A673 (cell line): ENCODE measurements at regions not wholly inside any gene's neighbourhood (a gene's known extent, or its start where the extent isn't known, plus 50 kb on each side); places are given as distances from the start of the nearest gene placed in this dataset.

ENCODE experiments used
- BruUV-seq: library from RNA; stranded (reverse); fragments of 400-500 nt; replicated peaks from 2 replicates; lab custom pipeline; 2021; lab: Mats Ljungman, UMichigan
- CTCF ChIA-PET: fragments of 300-600 bp; sonication (Branson Sonifier 250); formaldehyde crosslinking; loops from one replicate; lab custom pipeline; 2022; ENCODE audit warnings: antibody characterized with exemption; lab: Charles Lee
- POLR2A ChIA-PET: fragments of 300-600 bp; sonication (Branson Sonifier 250); formaldehyde crosslinking; loops from one replicate; lab custom pipeline; 2022; ENCODE audit warnings: antibody characterized with exemption; ENCODE audit not compliant: low non-redundant PET; lab: Charles Lee
- DNase-seq: peaks from one replicate; pipeline ENCODE4 v3.0.0-alpha.2; 2015; ENCODE audit warnings: low spot score
- H3K27ac ChIP-seq: fragments of 200-600 bp; sonication (generic); 2 replicates; pipeline ENCODE4 v1.5.1; 2016; ENCODE audit warnings: mixed run types, low read depth, mild to moderate bottlenecking, mixed read lengths, antibody characterized with exemption, low read length; ENCODE audit not compliant: poor library complexity, severe bottlenecking
- H3K27me3 ChIP-seq: fragments of 200-600 bp; sonication (generic); replicated peaks from 2 replicates; pipeline ENCODE4 v1.6.1; 2017; ENCODE audit warnings: mixed run types, low read depth, mild to moderate bottlenecking, mixed read lengths, antibody characterized with exemption, low read length; ENCODE audit not compliant: insufficient read depth, poor library complexity
- H3K36me3 ChIP-seq: fragments of 200-600 bp; sonication (generic); 2 replicates; pipeline ENCODE4 v1.6.1; 2016; ENCODE audit warnings: mixed run types, mild to moderate bottlenecking, mixed read lengths, antibody characterized with exemption, low read length; ENCODE audit not compliant: insufficient read depth, poor library complexity, severe bottlenecking
- H3K4me1 ChIP-seq: fragments of 200-600 bp; sonication (generic); 2 replicates; pipeline ENCODE4 v1.6.1; 2017; ENCODE audit warnings: mixed run types, mild to moderate bottlenecking, mixed read lengths, antibody characterized with exemption, low read length; ENCODE audit not compliant: insufficient read depth, poor library complexity, severe bottlenecking
- H3K4me3 ChIP-seq: fragments of 200-600 bp; sonication (generic); 2 replicates; pipeline ENCODE4 v1.5.1; 2016; ENCODE audit warnings: low read depth, mixed run types, mild to moderate bottlenecking, mixed read lengths, low read length; ENCODE audit not compliant: poor library complexity, severe bottlenecking
- H3K9me3 ChIP-seq: fragments of 200-600 bp; sonication (generic); 2 replicates; pipeline ENCODE4 v1.6.1; 2016; ENCODE audit warnings: mixed run types, low read depth, mild to moderate bottlenecking, mixed read lengths, antibody characterized with exemption, low read length; ENCODE audit not compliant: poor library complexity, severe bottlenecking
- CTCF ChIP-seq: fragments of 300-800, 200-600 bp; sonication (generic); conservative IDR thresholded peaks from 2 replicates; pipeline ENCODE4 v1.5.1; 2017; ENCODE audit warnings: low read depth, mild to moderate bottlenecking, antibody characterized with exemption, low read length, moderate library complexity, mixed read lengths
- EZH2 ChIP-seq: fragments of 200-600 bp; sonication (generic); IDR thresholded peaks from 2 replicates; pipeline ENCODE4 v1.6.1; 2017; ENCODE audit warnings: borderline replicate concordance, low read depth, mild to moderate bottlenecking, mixed read lengths, antibody characterized with exemption, low read length; ENCODE audit not compliant: poor library complexity, severe bottlenecking
- intact Hi-C: fragments of 100-400 bp; cut with micrococcal nuclease; formaldehyde crosslinking; loops from one replicate; pipeline ENCODE4 v1.10.0; 2022; ENCODE audit not compliant: unreplicated experiment

DNA sequence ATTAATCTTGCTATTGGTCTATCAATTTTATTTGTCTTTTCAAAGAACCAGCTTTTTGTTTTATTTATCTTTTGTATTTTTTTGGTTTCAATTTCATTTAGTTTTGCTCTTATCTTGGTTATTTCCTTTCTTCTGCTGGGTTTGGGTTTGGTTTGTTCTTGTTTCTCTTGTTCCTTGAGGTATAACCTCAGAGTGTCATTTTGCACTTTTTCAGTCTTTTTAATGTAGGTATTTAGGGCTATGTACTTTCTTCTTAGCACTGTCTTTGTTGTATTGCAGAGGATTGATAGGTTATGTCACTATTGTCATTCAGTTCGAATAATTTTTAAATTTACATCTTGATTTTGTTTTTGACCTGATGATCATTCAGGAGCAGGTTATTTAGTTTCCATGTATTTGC is 92.7 kb upstream of the DCD start:
- H3K4me1 ChIP-seq, result no peaks in the 10 kb centered on the region
- no peak overlapping the region for H3K4me3 ChIP-seq
- CTCF ChIA-PET, result no interaction called here
- no peak overlapping the region for H3K27ac ChIP-seq
- H3K36me3 ChIP-seq, result no peaks in the 10 kb centered on the region
- no peak for DNase-seq
- BruUV-seq, result no TSS peak
- intact Hi-C loops, result loop anchor here (10.0 kb wide), 1 partner anchor 404 kb away; no protein-coding TSS in a partner anchor
- no peak for TF ChIP-seq EZH2
- no peak for TF ChIP-seq CTCF
- POLR2A ChIA-PET, result no interaction called here
- no peaks in the 10 kb centered on the region for H3K9me3 ChIP-seq
- no peaks in the 10 kb centered on the region for H3K27me3 ChIP-seq

- POLR2A ChIA-PET, result no interaction called here
These were observed 88.4 kb upstream of the DCD start for GRCh38 chr12:54736549-54736948.

DNA sequence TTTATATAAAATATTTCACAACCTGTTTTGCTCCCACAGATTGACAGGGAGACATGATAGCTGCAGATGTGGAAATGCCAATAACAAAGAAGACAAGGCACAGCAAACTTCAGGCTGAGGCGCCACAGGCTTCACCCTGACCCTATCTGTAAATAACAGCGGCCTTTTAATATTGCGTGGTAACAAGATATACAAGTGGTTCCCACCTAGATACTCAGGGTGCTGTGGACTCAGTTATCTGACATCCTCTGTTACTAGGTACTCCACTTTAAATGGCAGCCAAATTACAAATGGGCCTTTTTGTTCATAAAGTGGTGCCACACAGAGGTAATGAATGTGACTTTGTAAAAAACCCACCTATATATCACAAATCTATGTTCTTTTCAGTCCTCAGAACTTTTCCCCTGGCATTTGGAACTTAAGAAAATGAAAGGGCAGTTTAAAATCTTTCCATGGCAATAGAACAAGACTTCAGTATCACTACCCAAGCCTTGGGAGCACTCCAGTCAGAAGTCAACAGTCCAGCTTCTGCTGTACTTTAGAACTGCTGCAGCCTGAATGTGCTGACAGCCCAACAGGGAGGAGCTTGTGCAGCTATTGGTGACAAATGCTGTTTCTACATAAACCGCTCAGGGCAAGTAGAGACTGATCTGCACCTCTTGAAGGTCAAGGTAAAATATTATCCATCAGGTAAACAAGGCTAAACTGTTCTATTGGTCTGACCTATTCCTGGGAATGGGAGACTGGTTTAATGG is 86.2 kb upstream of the DCD start:
- no TSS peak for BruUV-seq
- ChIA-PET CTCF (no interaction called here), POLR2A (no interaction called here)
- no peak for DNase-seq
- no peaks in the 10 kb centered on the region for H3K9me3 ChIP-seq
- no peaks in the 10 kb centered on the region for H3K36me3 ChIP-seq
- H3K27me3 ChIP-seq, result no peaks in the 10 kb centered on the region
- H3K27ac ChIP-seq, result no peak overlapping the region
- intact Hi-C loops, result no loop called here
- no peak for TF ChIP-seq EZH2
- no peaks in the 10 kb centered on the region for H3K4me1 ChIP-seq
- H3K4me3 ChIP-seq, result no peak overlapping the region

More at GRCh38 chr12:54736549-54736948, 88.4 kb upstream of the DCD start:
- intact Hi-C loops, result no loop called here
- Histone ChIP-seq H3K27me3 (no peaks in the 10 kb centered on the region), H3K4me1 (no peaks in the 10 kb centered on the region), H3K36me3 (no peaks in the 10 kb centered on the region), H3K9me3 (no peaks in the 10 kb centered on the region), H3K27ac (no peak overlapping the region), H3K4me3 (no peak overlapping the region)
- BruUV-seq, result no TSS peak
- CTCF ChIA-PET, result no interaction called here
- TF ChIP-seq CTCF, result no peak
- no peak for TF ChIP-seq EZH2
- no peak for DNase-seq
